Activated CD4-positive, alpha-beta T cell treated with anti-CD3 and anti-CD28 coated beads, Interleukin-2, amount 10 ng/mL, durations not matched to agents 7 days and 5 days (primary cell): ENCODE measurements at regions not wholly inside any gene's neighbourhood (a gene's known extent, or its start where the extent isn't known, plus 50 kb on each side); places are given as distances from the start of the nearest gene placed in this dataset.
A peak's percentile ranks its signal among the peaks of the same experiment; 100 is the strongest.
"Not testable (repeated sequence)": the region's sequence is repeated elsewhere in the genome, so short reads cannot be mapped to it uniquely, and the experiment has no call there.

ENCODE experiments used
- CTCF ChIA-PET: fragments of 350-600 bp; sonication (Branson Sonifier 250); formaldehyde crosslinking; loops from one replicate; lab custom pipeline; 2021; ENCODE audit warnings: antibody characterized with exemption; lab: Charles Lee
- POLR2A ChIA-PET: fragments of 350-600 bp; sonication (Branson Sonifier 250); formaldehyde crosslinking; loops from one replicate; lab custom pipeline; 2021; ENCODE audit warnings: antibody characterized with exemption; lab: Charles Lee
- DNase-seq: peaks from one replicate; pipeline ENCODE4 v3.0.0-alpha.2; 2020
- H3K27ac Mint-ChIP-seq: one replicate; pipeline ENCODE4 v1.8.0; 2021; ENCODE audit warnings: mild to moderate bottlenecking, moderate library complexity, mixed read lengths
- H3K27me3 Mint-ChIP-seq: one replicate; pipeline ENCODE4 v1.8.0; 2021; ENCODE audit warnings: mixed read lengths
- H3K36me3 Mint-ChIP-seq: one replicate; pipeline ENCODE4 v1.8.0; 2021; ENCODE audit warnings: low read depth, mixed read lengths
- H3K4me1 Mint-ChIP-seq: one replicate; pipeline ENCODE4 v1.8.0; 2021; ENCODE audit warnings: mixed read lengths
- H3K4me3 Mint-ChIP-seq: one replicate; pipeline ENCODE4 v1.8.0; 2021; ENCODE audit warnings: mild to moderate bottlenecking, moderate library complexity, mixed read lengths
- H3K9me3 Mint-ChIP-seq: one replicate; pipeline ENCODE4 v1.8.0; 2021; ENCODE audit warnings: mixed read lengths

GRCh38 chr12:56872366-56872765 lies 61.8 kb downstream of the SDR9C7 start:
- CTCF ChIA-PET: interaction anchor here (1.0 kb wide), 1 partner anchor 12 kb away, joined by 3 read pairs; no protein-coding TSS in a partner anchor
- Mint-ChIP-seq H3K36me3 (no peaks in the 10 kb centered on the region), H3K4me3 (no peak overlapping the region), H3K27me3 (peaks cover 21% of the 10 kb centered on the region), H3K9me3 (peaks cover 4% of the 10 kb centered on the region), H3K4me1 (no peaks in the 10 kb centered on the region), H3K27ac (no peak overlapping the region)
- POLR2A ChIA-PET: no interaction called here
- no peak for DNase-seq

DNA sequence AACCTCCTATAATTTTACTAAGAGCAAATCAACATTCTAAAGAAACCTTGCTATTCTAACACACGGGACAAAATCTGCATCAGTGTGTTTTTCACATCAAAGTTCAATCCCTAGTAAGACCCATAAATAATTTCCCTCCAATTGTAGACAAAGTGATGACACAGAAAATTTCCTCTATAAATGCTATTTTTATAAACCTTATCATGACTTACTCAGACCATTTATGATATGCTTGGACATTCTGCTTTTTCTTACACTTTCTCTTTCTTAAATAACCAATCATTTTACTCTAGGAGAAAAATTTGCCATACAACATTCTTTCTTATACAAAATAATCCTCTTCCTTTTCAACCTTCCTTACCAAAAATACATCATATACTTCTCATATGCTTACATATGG lies 67.0 kb downstream of the SDR9C7 start:
- no peak for DNase-seq
- ChIA-PET CTCF (no interaction called here), POLR2A (no interaction called here)
- no peak overlapping the region for H3K27ac Mint-ChIP-seq
- H3K4me1 Mint-ChIP-seq: no peaks in the 10 kb centered on the region
- H3K27me3 Mint-ChIP-seq: peaks cover 15% of the 10 kb centered on the region
- H3K36me3 Mint-ChIP-seq: peaks cover 3% of the 10 kb centered on the region
- H3K9me3 Mint-ChIP-seq: peaks cover 39% of the 10 kb centered on the region
- H3K4me3 Mint-ChIP-seq: no peak overlapping the region

- Mint-ChIP-seq H3K27ac (no peak overlapping the region), H3K36me3 (peaks cover 3% of the 10 kb centered on the region), H3K27me3 (peaks cover 10% of the 10 kb centered on the region), H3K9me3 (peaks cover 39% of the 10 kb centered on the region), H3K4me1 (no peaks in the 10 kb centered on the region), H3K4me3 (no peak overlapping the region)
- DNase-seq: no peak
- ChIA-PET CTCF (no interaction called here), POLR2A (no interaction called here)
Observed at GRCh38 chr12:56866493-56866892, 67.7 kb downstream of the SDR9C7 start.

DNA sequence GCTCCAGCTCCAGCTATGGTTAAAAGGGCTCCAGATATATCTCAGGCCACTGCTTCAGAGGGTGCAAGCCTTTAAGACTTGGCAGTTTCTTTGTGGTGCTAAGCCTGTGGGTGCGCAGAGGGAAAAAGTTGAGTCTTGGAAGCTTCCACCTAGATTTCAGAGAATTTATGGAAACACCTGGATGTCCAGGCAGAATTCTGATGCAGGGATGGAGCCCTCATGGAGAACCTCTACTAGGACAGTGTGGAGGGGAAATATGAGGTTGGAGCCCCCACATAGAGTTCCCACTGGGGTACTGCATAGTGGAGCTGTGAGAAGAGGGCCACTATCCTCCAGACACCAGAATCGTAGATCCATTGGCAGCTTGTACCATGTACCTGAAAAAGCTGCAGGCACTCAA lies 69.9 kb downstream of the SDR9C7 start:
- peaks cover 3% of the 10 kb centered on the region for H3K36me3 Mint-ChIP-seq
- no peaks in the 10 kb centered on the region for H3K4me1 Mint-ChIP-seq
- peaks cover 39% of the 10 kb centered on the region for H3K9me3 Mint-ChIP-seq
- H3K27me3 Mint-ChIP-seq: peaks cover 9% of the 10 kb centered on the region
- ChIA-PET CTCF (no interaction called here), POLR2A (no interaction called here)
- no peak overlapping the region for H3K4me3 Mint-ChIP-seq
- DNase-seq: no peak
- no peak overlapping the region for H3K27ac Mint-ChIP-seq

DNA sequence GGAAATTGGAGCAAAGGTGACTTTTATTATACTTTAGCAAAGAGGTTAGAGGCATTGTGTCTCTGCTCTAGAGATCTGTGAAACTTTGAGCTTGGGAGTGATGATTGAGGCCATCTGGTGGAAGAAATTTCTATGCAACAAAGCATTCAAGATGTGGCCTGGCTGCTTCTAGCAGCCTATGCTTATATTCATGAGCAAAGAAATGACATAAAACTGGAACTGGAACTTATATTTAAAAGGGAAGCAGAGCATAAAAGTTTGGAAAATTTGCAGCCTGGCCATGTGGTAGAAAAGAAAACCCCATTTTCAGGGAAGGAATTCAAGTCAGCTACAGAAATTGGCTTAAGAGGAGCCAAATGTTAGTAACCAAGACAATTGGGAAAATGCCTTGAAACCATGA lies 70.4 kb downstream of the SDR9C7 start:
- Mint-ChIP-seq H3K4me3 (no peak overlapping the region), H3K9me3 (peaks cover 39% of the 10 kb centered on the region), H3K27ac (no peak overlapping the region), H3K27me3 (peaks cover 11% of the 10 kb centered on the region), H3K4me1 (no peaks in the 10 kb centered on the region), H3K36me3 (peaks cover 3% of the 10 kb centered on the region)
- CTCF ChIA-PET: no interaction called here
- no peak for DNase-seq
- POLR2A ChIA-PET: no interaction called here

- no peak for DNase-seq
- Mint-ChIP-seq H3K9me3 (peaks cover 34% of the 10 kb centered on the region), H3K4me1 (no peaks in the 10 kb centered on the region), H3K27me3 (peaks cover 8% of the 10 kb centered on the region), H3K27ac (no peak overlapping the region), H3K36me3 (peaks cover 3% of the 10 kb centered on the region), H3K4me3 (no peak overlapping the region)
- CTCF ChIA-PET: no interaction called here
- POLR2A ChIA-PET: no interaction called here
Observed at GRCh38 chr12:56862264-56862663, 71.9 kb downstream of the SDR9C7 start.

- DNase-seq, H3K27ac Mint-ChIP-seq, H3K36me3 Mint-ChIP-seq, CTCF ChIA-PET, H3K4me3 Mint-ChIP-seq, H3K4me1 Mint-ChIP-seq, H3K9me3 Mint-ChIP-seq, POLR2A ChIA-PET: not testable (repeated sequence)
- peaks cover 15% of the 10 kb centered on the region for H3K27me3 Mint-ChIP-seq
Observed at GRCh38 chr12:56853392-56853978, 80.7 kb downstream of the SDR9C7 start.

DNA sequence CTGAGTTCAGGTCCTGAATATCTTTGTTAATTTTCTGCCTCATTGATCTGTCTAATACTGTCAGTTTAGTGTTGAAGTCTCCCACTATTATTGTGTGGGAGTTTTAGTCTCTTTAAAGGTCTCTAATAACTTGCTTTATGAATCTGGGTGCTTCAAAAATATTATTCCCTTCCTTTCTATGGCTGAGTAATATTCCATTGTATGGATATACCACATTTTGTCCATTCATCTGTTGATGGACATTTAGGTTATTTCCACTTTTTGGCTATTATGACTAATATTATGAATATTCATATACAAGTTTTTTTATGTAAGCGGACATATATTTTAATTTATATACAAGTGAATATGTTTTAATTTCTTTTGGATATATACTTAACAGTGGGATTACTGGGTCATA lies 82.7 kb downstream of the SDR9C7 start:
- Mint-ChIP-seq H3K36me3 (no peaks in the 10 kb centered on the region), H3K4me1 (no peaks in the 10 kb centered on the region), H3K27ac (no peak overlapping the region), H3K9me3 (peaks cover 6% of the 10 kb centered on the region), H3K27me3 (peaks cover 9% of the 10 kb centered on the region), H3K4me3 (no peak overlapping the region)
- CTCF ChIA-PET: interaction anchor here (0.7 kb wide), 1 partner anchor 431 kb away, joined by 3 read pairs; no protein-coding TSS in a partner anchor
- POLR2A ChIA-PET: no interaction called here
- DNase-seq: no peak

- H3K36me3 Mint-ChIP-seq: peaks cover 6% of the 10 kb centered on the region
- POLR2A ChIA-PET: no interaction called here
- no peak for DNase-seq
- H3K4me1 Mint-ChIP-seq: peaks cover 18% of the 10 kb centered on the region
- peaks cover 6% of the 10 kb centered on the region for H3K9me3 Mint-ChIP-seq
- peaks cover 8% of the 10 kb centered on the region for H3K27me3 Mint-ChIP-seq
- H3K27ac Mint-ChIP-seq: no peak overlapping the region
- no peak overlapping the region for H3K4me3 Mint-ChIP-seq
- CTCF ChIA-PET: interaction anchor here (1.2 to 1.4 kb wide), 2 partner anchors 75 to 160 kb away, joined by 4 read pairs; no protein-coding TSS in a partner anchor
Observed at GRCh38 chr12:56840922-56841321, 77.8 kb downstream of the HSD17B6 start.

DNA sequence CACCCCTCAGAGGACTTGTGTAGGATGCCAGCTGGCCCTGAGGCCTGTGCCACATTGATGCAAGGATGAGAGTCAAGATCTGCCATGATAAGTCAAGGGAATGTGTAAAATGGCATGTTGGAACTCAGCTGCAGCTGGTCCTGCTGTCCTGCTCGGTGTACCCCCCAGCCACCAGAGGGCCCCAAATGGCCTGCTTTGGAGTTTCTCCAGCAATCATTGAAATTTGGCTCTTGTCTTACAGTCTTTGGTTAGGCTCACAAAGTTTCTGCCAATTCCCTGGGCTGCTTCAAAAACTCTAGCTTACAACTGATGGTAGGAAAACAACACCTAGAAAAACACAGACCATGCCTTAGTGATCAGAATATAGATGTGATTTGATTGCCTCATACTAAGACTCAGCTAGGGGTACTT lies 76.8 kb downstream of the HSD17B6 start:
- H3K27me3 Mint-ChIP-seq: peaks cover 3% of the 10 kb centered on the region
- H3K27ac Mint-ChIP-seq: no peak overlapping the region
- peaks cover 6% of the 10 kb centered on the region for H3K36me3 Mint-ChIP-seq
- H3K4me1 Mint-ChIP-seq: peaks cover 18% of the 10 kb centered on the region
- no peak overlapping the region for H3K4me3 Mint-ChIP-seq
- peak; percentile 44 for DNase-seq
- POLR2A ChIA-PET: no interaction called here
- CTCF ChIA-PET: interaction anchor here (0.8 to 1.4 kb wide), 3 partner anchors 11 to 161 kb away, joined by 3 to 4 read pairs (median 4); no protein-coding TSS in a partner anchor
- H3K9me3 Mint-ChIP-seq: peaks cover 6% of the 10 kb centered on the region

- ChIA-PET POLR2A (no interaction called here), CTCF (interaction anchor here (1.4 kb wide), 1 partner anchor 76 kb away, joined by 4 read pairs; no protein-coding TSS in a partner anchor)
- no peak overlapping the region for H3K4me3 Mint-ChIP-seq
- peaks cover 18% of the 10 kb centered on the region for H3K4me1 Mint-ChIP-seq
- H3K27ac Mint-ChIP-seq: no peak overlapping the region
- peaks cover 5% of the 10 kb centered on the region for H3K27me3 Mint-ChIP-seq
- H3K36me3 Mint-ChIP-seq: peaks cover 6% of the 10 kb centered on the region
- H3K9me3 Mint-ChIP-seq: peaks cover 6% of the 10 kb centered on the region
- DNase-seq: no peak
Observed at GRCh38 chr12:56839489-56839848, 76.3 kb downstream of the HSD17B6 start.

DNA sequence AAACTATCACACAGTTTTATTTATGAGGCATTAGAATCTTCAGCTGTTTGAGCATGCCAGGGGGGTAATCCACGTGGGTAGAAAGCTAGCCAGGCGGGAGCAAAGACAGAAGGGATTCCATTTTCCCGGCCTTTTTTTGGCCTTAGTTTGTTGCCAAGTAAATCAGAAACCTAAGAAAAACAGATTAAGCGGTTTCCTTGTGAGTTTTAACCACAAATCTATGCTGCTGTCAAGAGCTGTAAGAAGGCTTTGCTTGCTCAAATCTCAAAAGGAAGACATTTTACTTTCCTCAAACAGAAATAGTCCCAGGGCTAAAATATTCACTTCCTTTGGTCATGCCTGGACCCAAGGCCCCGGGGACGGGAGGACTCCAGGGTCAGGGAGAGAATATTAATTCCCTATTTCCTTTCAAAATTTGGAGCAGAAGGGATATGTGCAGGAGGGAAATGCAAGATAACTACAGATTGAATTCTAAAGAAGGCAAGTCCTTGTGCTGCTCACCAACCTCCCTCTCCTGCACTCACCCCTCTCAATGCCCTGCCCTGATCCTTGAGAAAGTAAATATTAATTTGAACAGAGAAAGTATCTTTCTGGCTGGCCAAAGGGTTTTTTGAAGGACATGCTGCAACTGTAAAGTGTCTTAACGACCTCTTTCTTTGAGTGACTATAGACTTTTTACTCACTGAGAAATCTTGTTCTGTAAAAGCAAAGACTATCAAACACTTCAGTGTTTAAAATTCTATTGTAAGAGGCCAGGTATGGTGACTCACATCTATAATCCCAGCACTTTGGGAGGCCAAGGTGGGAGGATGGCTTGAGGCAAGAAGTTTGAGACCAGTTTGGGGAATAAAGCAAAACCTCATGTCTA lies 75.7 kb downstream of the HSD17B6 start:
- POLR2A ChIA-PET: no interaction called here
- Mint-ChIP-seq H3K9me3 (peaks cover 6% of the 10 kb centered on the region), H3K4me1 (peaks cover 18% of the 10 kb centered on the region), H3K27ac (no peak overlapping the region), H3K27me3 (peaks cover 5% of the 10 kb centered on the region), H3K4me3 (no peak overlapping the region), H3K36me3 (peaks cover 6% of the 10 kb centered on the region)
- CTCF ChIA-PET: no interaction called here
- no peak for DNase-seq
